SK-N-SH treated with all-trans-retinoic acid at 6 μM for 48 hours (cell line): ENCODE measurements at regions not wholly inside any gene's neighbourhood (a gene's known extent, or its start where the extent isn't known, plus 50 kb on each side); places are given as distances from the start of the nearest gene placed in this dataset.

Experiments used
- ARNTL ChIP-seq: fragments of 450-650 bp; formaldehyde crosslinking; IDR thresholded peaks from 2 replicates; pipeline ENCODE4 v1.5.0; 2020; ENCODE audit warnings: low read depth, mild to moderate bottlenecking, moderate library complexity, borderline replicate concordance
- CREB5 ChIP-seq: fragments of 250-450 bp; sonication (Bioruptor Pico); IDR thresholded peaks from 2 replicates; pipeline ENCODE4 v1.5.1; 2020; ENCODE audit warnings: low read depth, mild to moderate bottlenecking, moderate library complexity
- CSDC2 ChIP-seq: fragments of 250-450 bp; sonication (Bioruptor Pico); IDR thresholded peaks from 2 replicates; pipeline ENCODE4 v1.5.0; 2020; ENCODE audit warnings: mild to moderate bottlenecking, moderate library complexity
- ESRRG ChIP-seq: fragments of 250-450 bp; sonication (Bioruptor Pico); IDR thresholded peaks from 2 replicates; pipeline ENCODE4 v1.6.1; 2021; ENCODE audit warnings: mild to moderate bottlenecking
- ISL1 ChIP-seq: fragments of 250-450 bp; sonication (Bioruptor Pico); IDR thresholded peaks from 2 replicates; pipeline ENCODE4 v2.1.2; 2022; ENCODE audit warnings: mild to moderate bottlenecking, moderate library complexity
- OSR1 ChIP-seq: fragments of 250-450 bp; sonication (Bioruptor Pico); IDR thresholded peaks from 2 replicates; pipeline ENCODE4 v1.8.0; 2022; ENCODE audit warnings: moderate library complexity, mild to moderate bottlenecking, inconsistent platforms
- PPARA ChIP-seq: fragments of 250-450 bp; sonication (Bioruptor Pico); IDR thresholded peaks from 2 replicates; pipeline ENCODE4 v1.5.0; 2020; ENCODE audit warnings: mild to moderate bottlenecking, borderline replicate concordance
- SNAI2 ChIP-seq: fragments of 250-450 bp; sonication (Bioruptor Pico); IDR thresholded peaks from 2 replicates; pipeline ENCODE4 v1.5.0; 2020; ENCODE audit warnings: mild to moderate bottlenecking, moderate library complexity
- TCF4 ChIP-seq: fragments of 250-450 bp; sonication (Bioruptor Pico); IDR thresholded peaks from 2 replicates; pipeline ENCODE4 v1.8.0; 2021; ENCODE audit warnings: mild to moderate bottlenecking, moderate library complexity, borderline replicate concordance
- ZFP3 ChIP-seq: fragments of 250-450 bp; sonication (Bioruptor Pico); IDR thresholded peaks from 2 replicates; pipeline ENCODE4 v1.5.0; 2020; ENCODE audit warnings: mild to moderate bottlenecking, moderate library complexity
- ZNF70 ChIP-seq: fragments of 450-650 bp; formaldehyde crosslinking; IDR thresholded peaks from 2 replicates; pipeline ENCODE4 v1.5.0; 2020; ENCODE audit warnings: mild to moderate bottlenecking, moderate library complexity
- ZNF8 ChIP-seq: fragments of 450-650 bp; formaldehyde crosslinking; IDR thresholded peaks from 2 replicates; pipeline ENCODE4 v1.5.0; 2020; ENCODE audit warnings: mild to moderate bottlenecking, moderate library complexity
- TF ChIP-seq, protein P1 (sequence below): fragments of 250-450 bp; sonication (Bioruptor Pico); IDR thresholded peaks from 2 replicates; pipeline ENCODE4 v1.8.0; 2020; ENCODE audit warnings: mild to moderate bottlenecking, moderate library complexity, borderline replicate concordance
- TF ChIP-seq, protein P2 (sequence below): fragments of 250-450 bp; sonication (Bioruptor Pico); IDR thresholded peaks from 2 replicates; pipeline ENCODE4 v1.5.1; 2021; ENCODE audit warnings: mild to moderate bottlenecking, moderate library complexity

DNA sequence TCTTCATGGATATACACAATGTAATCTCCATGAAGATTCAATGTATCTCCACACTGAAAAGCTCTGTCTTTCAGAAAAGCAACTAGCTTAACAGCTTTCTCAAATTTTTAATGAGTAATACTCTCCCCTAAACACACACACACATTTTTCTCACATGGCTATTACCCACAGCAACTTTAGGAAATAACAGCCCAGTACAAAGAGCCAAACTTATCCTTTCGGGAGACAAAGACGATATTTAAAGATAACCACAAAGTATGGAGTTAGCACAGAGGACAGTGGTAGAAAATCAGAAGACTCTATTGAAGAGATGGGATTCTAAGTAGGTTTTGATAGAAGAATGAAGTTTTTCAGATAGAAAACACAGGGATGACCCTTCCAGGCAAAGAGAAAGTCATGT is 394.9 kb upstream of the TRIB2 start:
- no peak for TF ChIP-seq CREB5 (CRISPR knock-in tag)
- no peak for TF ChIP-seq ZFP3 (CRISPR knock-in tag)
- no peak for TF ChIP-seq ISL1
- TF ChIP-seq PPARA, result no peak
- TF ChIP-seq ESRRG, result no peak
- TF ChIP-seq ZNF70 (CRISPR knock-in tag), result no peak
- TF ChIP-seq CSDC2 (CRISPR knock-in tag), result no peak
- no peak for TF ChIP-seq ARNTL (CRISPR knock-in tag)
- TF ChIP-seq SNAI2 (CRISPR knock-in tag), result no peak
- TF ChIP-seq, protein P1, sequence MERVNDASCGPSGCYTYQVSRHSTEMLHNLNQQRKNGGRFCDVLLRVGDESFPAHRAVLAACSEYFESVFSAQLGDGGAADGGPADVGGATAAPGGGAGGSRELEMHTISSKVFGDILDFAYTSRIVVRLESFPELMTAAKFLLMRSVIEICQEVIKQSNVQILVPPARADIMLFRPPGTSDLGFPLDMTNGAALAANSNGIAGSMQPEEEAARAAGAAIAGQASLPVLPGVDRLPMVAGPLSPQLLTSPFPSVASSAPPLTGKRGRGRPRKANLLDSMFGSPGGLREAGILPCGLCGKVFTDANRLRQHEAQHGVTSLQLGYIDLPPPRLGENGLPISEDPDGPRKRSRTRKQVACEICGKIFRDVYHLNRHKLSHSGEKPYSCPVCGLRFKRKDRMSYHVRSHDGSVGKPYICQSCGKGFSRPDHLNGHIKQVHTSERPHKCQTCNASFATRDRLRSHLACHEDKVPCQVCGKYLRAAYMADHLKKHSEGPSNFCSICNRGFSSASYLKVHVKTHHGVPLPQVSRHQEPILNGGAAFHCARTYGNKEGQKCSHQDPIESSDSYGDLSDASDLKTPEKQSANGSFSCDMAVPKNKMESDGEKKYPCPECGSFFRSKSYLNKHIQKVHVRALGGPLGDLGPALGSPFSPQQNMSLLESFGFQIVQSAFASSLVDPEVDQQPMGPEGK (CRISPR knock-in tag), result no peak
- no peak for TF ChIP-seq TCF4 (CRISPR knock-in tag)
- TF ChIP-seq ZNF8 (CRISPR knock-in tag), result no peak
- TF ChIP-seq, protein P2, sequence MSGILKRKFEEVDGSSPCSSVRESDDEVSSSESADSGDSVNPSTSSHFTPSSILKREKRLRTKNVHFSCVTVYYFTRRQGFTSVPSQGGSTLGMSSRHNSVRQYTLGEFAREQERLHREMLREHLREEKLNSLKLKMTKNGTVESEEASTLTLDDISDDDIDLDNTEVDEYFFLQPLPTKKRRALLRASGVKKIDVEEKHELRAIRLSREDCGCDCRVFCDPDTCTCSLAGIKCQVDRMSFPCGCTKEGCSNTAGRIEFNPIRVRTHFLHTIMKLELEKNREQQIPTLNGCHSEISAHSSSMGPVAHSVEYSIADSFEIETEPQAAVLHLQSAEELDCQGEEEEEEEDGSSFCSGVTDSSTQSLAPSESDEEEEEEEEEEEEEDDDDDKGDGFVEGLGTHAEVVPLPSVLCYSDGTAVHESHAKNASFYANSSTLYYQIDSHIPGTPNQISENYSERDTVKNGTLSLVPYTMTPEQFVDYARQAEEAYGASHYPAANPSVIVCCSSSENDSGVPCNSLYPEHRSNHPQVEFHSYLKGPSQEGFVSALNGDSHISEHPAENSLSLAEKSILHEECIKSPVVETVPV (CRISPR knock-in tag), result no peak
- no peak for TF ChIP-seq OSR1 (CRISPR knock-in tag)
